ENCODE measurements at regions not wholly inside any gene's neighbourhood (a gene's known extent, or its start where the extent isn't known, plus 50 kb on each side); places are given as distances from the start of the nearest gene placed in this dataset.

GRCh38 chr2:14565666-14566065, 66.9 kb upstream of the LRATD1 start:
- TF ChIP-seq CTCF (conservative IDR thresholded peaks at IDR 0.05; ENCODE audit: low read length): no peak
- no peak for TF ChIP-seq EZH2phosphoT487 (IDR thresholded peaks at IDR 0.05; ENCODE audit: borderline replicate concordance, low read depth, low read length)
